NCI-H1105 treated with DMSO at 0.1 percent for 48 hours (cell line): ENCODE measurements at regions not wholly inside any gene's neighbourhood (a gene's known extent, or its start where the extent isn't known, plus 50 kb on each side); places are given as distances from the start of the nearest gene placed in this dataset.
"Not testable (repeated sequence)": the region's sequence is repeated elsewhere in the genome, so short reads cannot be mapped to it uniquely, and the experiment has no call there.

Source experiments
- DNase-seq: peaks from one replicate; lab custom pipeline; 2025; lab: John Stamatoyannopoulos, UW

GRCh38 chr12:58651850-58652249 lies 268.5 kb downstream of the LRIG3 start:
- DNase-seq: no peak

- no peak for DNase-seq
Observed at GRCh38 chr12:58654021-58654420, 266.3 kb downstream of the LRIG3 start.

GRCh38 chr12:58655375-58655774 lies 264.9 kb downstream of the LRIG3 start:
- no peak for DNase-seq

- DNase-seq: no peak
Observed at GRCh38 chr12:58656254-58657009, 263.9 kb downstream of the LRIG3 start.

- no peak for DNase-seq
Observed at GRCh38 chr12:58657190-58657589, 263.1 kb downstream of the LRIG3 start.

- DNase-seq: no peak
Observed at GRCh38 chr12:58665375-58665774, 254.9 kb downstream of the LRIG3 start.

- no peak for DNase-seq
Observed at GRCh38 chr12:58668233-58668632, 252.1 kb downstream of the LRIG3 start.

- DNase-seq: no peak
Observed at GRCh38 chr12:58668871-58669270, 251.4 kb downstream of the LRIG3 start.

GRCh38 chr12:58670623-58671022 lies 249.7 kb downstream of the LRIG3 start:
- DNase-seq: no peak

GRCh38 chr12:58671196-58671595 lies 249.1 kb downstream of the LRIG3 start:
- no peak for DNase-seq

- no peak for DNase-seq
Observed at GRCh38 chr12:58673021-58673420, 247.3 kb downstream of the LRIG3 start.

- DNase-seq: not testable (repeated sequence)
Observed at GRCh38 chr12:58677833-58678232, 242.5 kb downstream of the LRIG3 start.

GRCh38 chr12:58678753-58679152 lies 241.6 kb downstream of the LRIG3 start:
- no peak for DNase-seq

GRCh38 chr12:58681730-58682129 lies 238.6 kb downstream of the LRIG3 start:
- no peak for DNase-seq

- DNase-seq: no peak
Observed at GRCh38 chr12:58695263-58695662, 225.0 kb downstream of the LRIG3 start.

- no peak for DNase-seq
Observed at GRCh38 chr12:58701536-58701935, 218.8 kb downstream of the LRIG3 start.

GRCh38 chr12:58703866-58704265 lies 216.4 kb downstream of the LRIG3 start:
- DNase-seq: no peak

GRCh38 chr12:58704770-58705169 lies 215.5 kb downstream of the LRIG3 start:
- not testable (repeated sequence) for DNase-seq

GRCh38 chr12:58710901-58711300 lies 209.4 kb downstream of the LRIG3 start:
- DNase-seq: no peak

- DNase-seq: no peak
Observed at GRCh38 chr12:58711974-58712373, 208.3 kb downstream of the LRIG3 start.

- DNase-seq: no peak
Observed at GRCh38 chr12:58712976-58713375, 207.3 kb downstream of the LRIG3 start.

- DNase-seq: no peak
Observed at GRCh38 chr12:58719161-58719560, 201.1 kb downstream of the LRIG3 start.

GRCh38 chr12:58720421-58720820 lies 199.9 kb downstream of the LRIG3 start:
- DNase-seq: no peak

- DNase-seq: no peak
Observed at GRCh38 chr12:58725400-58726105, 194.8 kb downstream of the LRIG3 start.
